ENCODE measurements at regions not wholly inside any gene's neighbourhood (a gene's known extent, or its start where the extent isn't known, plus 50 kb on each side); places are given as distances from the start of the nearest gene placed in this dataset.

DNA sequence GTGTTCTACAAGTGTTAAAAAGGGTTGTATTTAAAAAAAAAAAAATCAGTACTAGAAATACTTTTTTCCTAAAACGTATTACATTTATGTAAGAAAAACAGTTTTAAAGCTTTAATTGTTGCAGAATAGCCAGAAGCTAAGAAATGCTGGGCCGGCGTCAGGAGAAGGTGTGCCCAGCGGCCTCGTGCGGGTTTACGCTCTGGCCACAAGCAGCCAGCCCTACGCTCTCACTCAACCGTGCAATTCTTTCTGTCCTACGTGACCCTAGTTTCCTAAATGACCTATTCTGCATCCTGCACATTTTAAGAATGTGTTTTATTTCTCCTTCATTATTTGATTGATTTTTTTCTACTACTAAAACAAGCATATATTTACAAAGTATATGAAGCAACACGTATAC is 279.7 kb upstream of the KLF14 start:
- DNase-seq (ENCODE audit: low read depth) = no peak
- TF ChIP-seq, protein P1, sequence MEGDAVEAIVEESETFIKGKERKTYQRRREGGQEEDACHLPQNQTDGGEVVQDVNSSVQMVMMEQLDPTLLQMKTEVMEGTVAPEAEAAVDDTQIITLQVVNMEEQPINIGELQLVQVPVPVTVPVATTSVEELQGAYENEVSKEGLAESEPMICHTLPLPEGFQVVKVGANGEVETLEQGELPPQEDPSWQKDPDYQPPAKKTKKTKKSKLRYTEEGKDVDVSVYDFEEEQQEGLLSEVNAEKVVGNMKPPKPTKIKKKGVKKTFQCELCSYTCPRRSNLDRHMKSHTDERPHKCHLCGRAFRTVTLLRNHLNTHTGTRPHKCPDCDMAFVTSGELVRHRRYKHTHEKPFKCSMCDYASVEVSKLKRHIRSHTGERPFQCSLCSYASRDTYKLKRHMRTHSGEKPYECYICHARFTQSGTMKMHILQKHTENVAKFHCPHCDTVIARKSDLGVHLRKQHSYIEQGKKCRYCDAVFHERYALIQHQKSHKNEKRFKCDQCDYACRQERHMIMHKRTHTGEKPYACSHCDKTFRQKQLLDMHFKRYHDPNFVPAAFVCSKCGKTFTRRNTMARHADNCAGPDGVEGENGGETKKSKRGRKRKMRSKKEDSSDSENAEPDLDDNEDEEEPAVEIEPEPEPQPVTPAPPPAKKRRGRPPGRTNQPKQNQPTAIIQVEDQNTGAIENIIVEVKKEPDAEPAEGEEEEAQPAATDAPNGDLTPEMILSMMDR (conservative IDR thresholded peaks at IDR 0.05; ENCODE audit: low read depth, low read length) = no peak
- no peak overlapping the region for H3K4me3 ChIP-seq (ENCODE audit: low read depth, low read length)

DNA sequence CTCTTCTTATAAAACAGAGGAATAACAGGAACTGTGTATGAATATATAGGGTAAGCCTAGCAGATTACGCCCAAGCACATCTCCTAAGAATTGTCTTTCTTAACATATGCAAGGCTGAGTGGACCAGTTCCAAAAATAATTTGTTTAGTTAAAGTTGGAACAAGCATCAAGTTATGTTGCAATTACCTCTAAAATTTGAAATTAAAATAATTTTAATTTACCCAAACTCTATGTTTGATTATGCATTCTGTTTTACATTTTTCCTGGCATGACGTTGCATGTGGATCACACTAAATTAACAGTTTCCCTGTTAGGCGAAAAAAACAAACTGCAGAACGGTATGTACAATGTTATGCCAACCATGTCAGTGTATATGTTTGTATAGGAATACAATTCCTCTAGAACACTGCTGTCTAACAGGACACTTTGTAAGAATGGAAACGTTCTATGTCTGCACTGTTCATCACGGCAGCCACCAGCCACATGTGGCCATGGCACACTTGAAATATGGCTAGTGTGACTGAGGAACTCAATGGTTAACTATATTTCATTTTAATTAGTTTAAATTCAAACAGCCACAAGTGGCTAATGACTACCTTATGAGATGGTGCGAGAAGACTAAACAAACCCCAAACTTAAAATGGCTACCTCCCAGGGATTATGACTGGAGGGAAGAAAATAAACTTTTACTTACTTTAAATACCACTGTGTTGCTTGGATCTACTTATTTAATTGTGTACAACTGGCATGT is 281.1 kb upstream of the KLF14 start:
- H3K4me3 ChIP-seq (ENCODE audit: low read depth, low read length) = no peak overlapping the region
- TF ChIP-seq, protein P1 (conservative IDR thresholded peaks at IDR 0.05; ENCODE audit: low read depth, low read length) = no peak
- no peak for DNase-seq (ENCODE audit: low read depth)

DNA sequence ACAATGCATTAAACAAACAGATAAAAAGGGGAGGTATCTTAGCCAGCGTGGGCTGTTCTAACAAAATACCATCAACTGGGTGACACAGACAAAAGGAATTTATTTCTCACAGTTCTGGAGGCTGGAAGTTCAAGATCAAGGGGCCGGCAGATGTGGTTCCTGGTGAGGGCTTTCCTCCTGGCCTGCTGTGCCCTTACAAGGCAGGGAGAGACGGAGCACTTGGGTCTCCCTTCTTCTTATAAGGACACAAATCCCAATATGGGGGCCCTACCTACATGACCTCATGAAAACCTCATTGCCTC is 281.6 kb upstream of the KLF14 start:
- peak; percentile 87 for DNase-seq (ENCODE audit: low read depth)
- TF ChIP-seq, protein P1 (conservative IDR thresholded peaks at IDR 0.05; ENCODE audit: low read depth, low read length) = no peak
- no peak overlapping the region for H3K4me3 ChIP-seq (ENCODE audit: low read depth, low read length)

DNA sequence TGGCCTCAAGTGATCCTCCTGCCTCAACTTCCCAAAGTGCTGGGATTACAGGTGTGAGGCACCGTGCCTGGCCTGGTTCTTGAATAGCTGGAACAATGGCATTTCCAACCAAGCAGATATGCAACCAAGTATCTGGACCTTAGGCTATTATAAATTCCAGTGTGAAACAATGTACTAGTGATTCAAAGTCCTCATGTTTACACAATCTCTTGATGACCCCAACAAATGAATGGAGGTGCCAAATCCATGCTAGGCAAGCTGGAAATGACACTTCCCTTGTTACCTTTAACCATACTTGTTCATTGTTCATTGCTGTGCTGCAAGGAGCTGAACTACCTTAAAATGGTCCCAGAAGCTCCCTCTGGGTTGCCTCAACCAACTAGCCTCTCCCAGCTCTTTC is 282.2 kb upstream of the KLF14 start:
- TF ChIP-seq, protein P1 (conservative IDR thresholded peaks at IDR 0.05; ENCODE audit: low read depth, low read length) = no peak
- H3K4me3 ChIP-seq (ENCODE audit: low read depth, low read length) = no peak overlapping the region
- no peak for DNase-seq (ENCODE audit: low read depth)

DNA sequence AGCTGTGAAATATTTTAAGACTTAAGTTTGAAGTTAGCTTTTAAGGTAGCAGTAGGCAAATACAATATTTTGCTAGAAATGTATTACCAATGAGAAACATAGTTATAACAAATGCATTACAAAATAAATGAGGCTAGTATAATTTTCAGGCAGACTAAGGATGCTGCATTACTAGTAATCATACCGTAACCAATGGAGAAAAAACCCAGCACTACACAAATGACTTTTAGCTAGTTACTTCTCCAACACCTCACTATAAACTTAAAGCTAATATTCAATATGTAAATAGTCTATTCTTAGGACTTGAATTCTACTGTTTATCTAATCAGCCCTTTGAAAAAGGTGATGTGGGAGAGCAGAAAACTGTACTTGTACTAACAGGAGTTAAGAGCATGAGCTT is 285.3 kb upstream of the KLF14 start:
- TF ChIP-seq, protein P1 (conservative IDR thresholded peaks at IDR 0.05; ENCODE audit: low read depth, low read length) = no peak
- H3K4me3 ChIP-seq (ENCODE audit: low read depth, low read length) = no peak overlapping the region
- DNase-seq (ENCODE audit: low read depth) = no peak

DNA sequence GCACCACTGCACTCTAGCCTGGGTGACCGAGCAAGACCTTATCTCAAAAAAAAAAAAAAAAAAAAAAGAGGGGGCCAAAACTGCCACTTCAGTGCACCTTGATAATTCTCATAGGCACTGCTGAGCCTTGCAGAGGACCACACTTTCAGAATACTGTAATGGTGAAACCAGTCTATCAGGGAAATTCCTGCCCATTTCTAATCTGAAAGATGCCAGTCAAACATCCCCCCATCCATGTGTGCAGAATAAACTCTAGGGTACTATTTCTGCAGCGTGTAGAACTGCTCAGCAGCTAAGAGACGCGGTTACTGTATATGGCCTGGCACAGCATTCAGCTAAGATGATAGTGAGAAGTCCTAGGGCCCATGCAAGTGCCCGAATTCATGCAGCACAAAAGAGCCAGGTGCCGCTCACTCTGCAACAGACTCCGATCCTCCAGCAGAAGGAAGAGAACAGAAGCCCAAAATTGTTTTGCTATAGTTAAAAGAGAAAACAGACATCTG is 286.8 kb upstream of the KLF14 start:
- no peak for DNase-seq (ENCODE audit: low read depth)
- TF ChIP-seq, protein P1 (conservative IDR thresholded peaks at IDR 0.05; ENCODE audit: low read depth, low read length) = no peak
- no peak overlapping the region for H3K4me3 ChIP-seq (ENCODE audit: low read depth, low read length)

DNA sequence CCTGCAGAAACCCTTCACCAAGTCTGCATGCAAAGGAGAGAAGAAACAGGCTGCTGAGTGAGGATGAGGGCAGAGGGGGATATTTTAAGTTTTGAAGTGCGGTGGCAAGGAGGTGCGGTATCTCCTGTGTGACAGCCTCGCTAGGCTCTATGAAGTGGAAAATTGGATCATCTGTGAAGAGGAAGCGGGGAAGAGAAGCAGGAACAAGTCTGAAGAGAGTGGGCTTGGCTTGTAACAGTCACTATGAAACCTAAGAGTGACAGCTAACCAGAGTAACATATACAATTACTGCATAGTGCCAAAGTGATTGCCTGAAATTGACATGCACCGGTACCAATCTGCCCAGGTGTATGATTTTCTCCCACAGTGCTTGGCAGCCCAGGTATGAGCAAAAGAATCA is 287.5 kb upstream of the KLF14 start:
- no peak for DNase-seq (ENCODE audit: low read depth)
- TF ChIP-seq, protein P1 (conservative IDR thresholded peaks at IDR 0.05; ENCODE audit: low read depth, low read length) = no peak
- no peak overlapping the region for H3K4me3 ChIP-seq (ENCODE audit: low read depth, low read length)
